ENCODE measurements at regions not wholly inside any gene's neighbourhood (a gene's known extent, or its start where the extent isn't known, plus 50 kb on each side); places are given as distances from the start of the nearest gene placed in this dataset.

DNA sequence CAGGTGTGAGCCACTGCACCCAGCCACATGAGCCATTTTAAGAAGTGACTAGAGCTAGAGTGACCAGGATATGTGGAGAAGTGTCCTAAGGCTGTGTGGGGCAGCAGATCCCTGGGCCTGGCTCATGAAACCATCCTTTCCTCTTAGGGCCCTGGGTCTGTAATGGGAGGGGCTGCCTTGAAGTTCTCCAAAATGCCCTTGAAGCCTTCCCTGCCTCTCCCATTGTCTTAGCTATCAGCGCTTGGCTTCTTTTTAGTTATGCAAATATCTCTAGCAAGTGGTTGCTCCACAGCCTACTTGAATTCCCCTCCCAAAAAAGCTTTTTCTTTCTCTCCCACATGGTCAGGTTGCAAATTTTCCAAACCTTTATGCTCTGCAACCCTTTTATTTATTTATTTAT, 112.4 kb upstream of the SPATA16 start:
- TF ChIP-seq EZH2 (IDR thresholded peaks at IDR 0.05; ENCODE audit: insufficient read depth, poor library complexity, severe bottlenecking) (no peak), EZH2phosphoT487 (IDR thresholded peaks at IDR 0.05; ENCODE audit: insufficient read depth, low read depth) (no peak)
